Smooth muscle cell (in vitro differentiated cells): ENCODE measurements at regions not wholly inside any gene's neighbourhood (a gene's known extent, or its start where the extent isn't known, plus 50 kb on each side); places are given as distances from the start of the nearest gene placed in this dataset.

Source experiments
- DNase-seq: peaks from one replicate; lab custom pipeline; 2025; ENCODE audit not compliant: unreplicated experiment; lab: John Stamatoyannopoulos, UW
- H2AFZ ChIP-seq: fragments of 200-600 bp; sonication (generic); 2 replicates; pipeline ENCODE4 v1.6.0; 2016; ENCODE audit warnings: antibody characterized with exemption, low read depth, mild to moderate bottlenecking
- H3F3A ChIP-seq: fragments of 200-600 bp; sonication (generic); 2 replicates; pipeline ENCODE4 v1.6.0; 2017; ENCODE audit warnings: antibody characterized with exemption, low read depth
- H3K27ac ChIP-seq: fragments of 200-600 bp; sonication (generic); 2 replicates; pipeline ENCODE4 v1.5.1; 2016; ENCODE audit warnings: low read depth, mild to moderate bottlenecking
- H3K27me3 ChIP-seq: fragments of 200-600 bp; sonication (generic); 2 replicates; pipeline ENCODE4 v1.6.1; 2016; ENCODE audit warnings: low read depth, mild to moderate bottlenecking
- H3K36me3 ChIP-seq: fragments of 200-600 bp; sonication (generic); 2 replicates; pipeline ENCODE4 v1.5.1; 2016; ENCODE audit warnings: low read depth
- H3K4me1 ChIP-seq: fragments of 200-600 bp; sonication (generic); 2 replicates; pipeline ENCODE4 v1.5.1; 2016; ENCODE audit warnings: low read depth
- H3K4me2 ChIP-seq: fragments of 200-600 bp; sonication (generic); 2 replicates; pipeline ENCODE4 v1.6.0; 2016; ENCODE audit warnings: mild to moderate bottlenecking
- H3K4me3 ChIP-seq: fragments of 200-600 bp; sonication (generic); 2 replicates; pipeline ENCODE4 v1.5.1; 2016; ENCODE audit warnings: mild to moderate bottlenecking
- H3K79me2 ChIP-seq: fragments of 200-600 bp; sonication (generic); 2 replicates; pipeline ENCODE4 v1.6.0; 2016; ENCODE audit warnings: low read depth, mild to moderate bottlenecking
- H3K9ac ChIP-seq: fragments of 200-600 bp; sonication (generic); 2 replicates; pipeline ENCODE4 v1.6.0; 2016; ENCODE audit warnings: low read depth
- H3K9me3 ChIP-seq: fragments of 200-600 bp; sonication (generic); replicated peaks from 2 replicates; pipeline ENCODE4 v1.5.1; 2016; ENCODE audit warnings: low read depth
- H4K20me1 ChIP-seq: fragments of 200-600 bp; sonication (generic); 2 replicates; pipeline ENCODE4 v1.6.0; 2016; ENCODE audit warnings: low read depth
- CTCF ChIP-seq: fragments of 200-600 bp; sonication (generic); IDR thresholded peaks from 2 replicates; pipeline ENCODE4 v1.5.1; 2017; ENCODE audit warnings: borderline replicate concordance, mild to moderate bottlenecking, antibody characterized with exemption; ENCODE audit not compliant: insufficient read depth, poor library complexity, severe bottlenecking
- WGBS: methylation state at CpG from one replicate; pipeline ENCODE4 v1.1.7; 2016; ENCODE audit warnings: low lambda C conversion rate; 5-methylcytosine and 5-hydroxymethylcytosine counted together

- Histone ChIP-seq H2AFZ (no peak overlapping the region), H3F3A (no peaks in the 10 kb centered on the region), H3K9ac (no peak overlapping the region), H3K4me2 (no peak overlapping the region), H3K27me3 (no peaks in the 10 kb centered on the region), H3K79me2 (no peaks in the 10 kb centered on the region), H3K36me3 (no peaks in the 10 kb centered on the region), H3K4me1 (no peaks in the 10 kb centered on the region), H4K20me1 (no peaks in the 10 kb centered on the region), H3K27ac (no peak overlapping the region), H3K4me3 (no peak overlapping the region), H3K9me3 (no peaks in the 10 kb centered on the region)
- WGBS: 88% methylated on average over 3 of the region's 3 CpGs
- no peak for DNase-seq
- no peak for TF ChIP-seq CTCF
Observed at GRCh38 chr5:39648085-39648847, 223.5 kb upstream of the DAB2 start.

DNA sequence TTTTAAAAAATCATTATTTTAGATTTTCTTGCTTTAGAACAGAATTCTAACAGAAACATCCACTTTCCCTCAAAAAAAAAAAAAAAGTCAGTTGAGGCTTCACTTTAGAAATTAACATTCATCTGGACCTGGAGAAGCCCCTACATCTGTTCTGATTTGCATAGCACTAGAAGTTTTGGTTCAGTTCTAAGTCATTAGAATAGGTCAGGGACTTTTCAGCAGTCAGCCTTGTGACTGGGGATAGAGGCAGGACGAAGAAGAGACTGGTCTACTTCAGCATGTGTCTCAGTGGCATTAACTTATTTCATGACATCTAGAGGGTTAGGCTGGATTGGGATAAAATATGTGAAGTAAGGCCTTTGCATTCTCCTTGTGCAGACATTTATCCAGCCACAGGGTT lies 215.8 kb upstream of the DAB2 start:
- no peak overlapping the region for H2AFZ ChIP-seq
- H3K4me1 ChIP-seq: no peaks in the 10 kb centered on the region
- WGBS: 97% methylated on average over 1 of the region's 1 CpG
- no peak for DNase-seq
- H3F3A ChIP-seq: no peaks in the 10 kb centered on the region
- H3K27ac ChIP-seq: no peak overlapping the region
- no peaks in the 10 kb centered on the region for H4K20me1 ChIP-seq
- no peak overlapping the region for H3K4me3 ChIP-seq
- no peaks in the 10 kb centered on the region for H3K79me2 ChIP-seq
- no peak for TF ChIP-seq CTCF
- no peak overlapping the region for H3K4me2 ChIP-seq
- H3K9ac ChIP-seq: no peak overlapping the region
- H3K9me3 ChIP-seq: no peaks in the 10 kb centered on the region
- H3K36me3 ChIP-seq: no peaks in the 10 kb centered on the region
- no peaks in the 10 kb centered on the region for H3K27me3 ChIP-seq

GRCh38 chr5:39639618-39640089 lies 214.9 kb upstream of the DAB2 start:
- no peaks in the 10 kb centered on the region for H3K79me2 ChIP-seq
- no peak for TF ChIP-seq CTCF
- WGBS: 63% methylated on average over 3 of the region's 3 CpGs
- H3K36me3 ChIP-seq: no peaks in the 10 kb centered on the region
- no peak overlapping the region for H3K9ac ChIP-seq
- no peak overlapping the region for H3K4me2 ChIP-seq
- no peaks in the 10 kb centered on the region for H3K9me3 ChIP-seq
- H4K20me1 ChIP-seq: no peaks in the 10 kb centered on the region
- no peaks in the 10 kb centered on the region for H3K27me3 ChIP-seq
- H2AFZ ChIP-seq: no peak overlapping the region
- no peaks in the 10 kb centered on the region for H3F3A ChIP-seq
- no peak overlapping the region for H3K4me3 ChIP-seq
- no peaks in the 10 kb centered on the region for H3K4me1 ChIP-seq
- no peak overlapping the region for H3K27ac ChIP-seq
- no peak for DNase-seq

GRCh38 chr5:39638813-39639212 lies 214.0 kb upstream of the DAB2 start:
- no peaks in the 10 kb centered on the region for H4K20me1 ChIP-seq
- H3K9ac ChIP-seq: no peak overlapping the region
- no peaks in the 10 kb centered on the region for H3K27me3 ChIP-seq
- H3K4me1 ChIP-seq: no peaks in the 10 kb centered on the region
- H3K4me3 ChIP-seq: no peak overlapping the region
- no peaks in the 10 kb centered on the region for H3K36me3 ChIP-seq
- no peak overlapping the region for H3K4me2 ChIP-seq
- no peaks in the 10 kb centered on the region for H3F3A ChIP-seq
- no peak for TF ChIP-seq CTCF
- no peak overlapping the region for H2AFZ ChIP-seq
- no peaks in the 10 kb centered on the region for H3K9me3 ChIP-seq
- no peak for DNase-seq
- no peaks in the 10 kb centered on the region for H3K79me2 ChIP-seq
- H3K27ac ChIP-seq: no peak overlapping the region
